NCI-H2171 (cell line): ENCODE measurements at regions not wholly inside any gene's neighbourhood (a gene's known extent, or its start where the extent isn't known, plus 50 kb on each side); places are given as distances from the start of the nearest gene placed in this dataset.
"Not testable (repeated sequence)": the region's sequence is repeated elsewhere in the genome, so short reads cannot be mapped to it uniquely, and the experiment has no call there.

Experiments
- DNase-seq: peaks from one replicate; lab custom pipeline; 2025; lab: John Stamatoyannopoulos, UW

DNA sequence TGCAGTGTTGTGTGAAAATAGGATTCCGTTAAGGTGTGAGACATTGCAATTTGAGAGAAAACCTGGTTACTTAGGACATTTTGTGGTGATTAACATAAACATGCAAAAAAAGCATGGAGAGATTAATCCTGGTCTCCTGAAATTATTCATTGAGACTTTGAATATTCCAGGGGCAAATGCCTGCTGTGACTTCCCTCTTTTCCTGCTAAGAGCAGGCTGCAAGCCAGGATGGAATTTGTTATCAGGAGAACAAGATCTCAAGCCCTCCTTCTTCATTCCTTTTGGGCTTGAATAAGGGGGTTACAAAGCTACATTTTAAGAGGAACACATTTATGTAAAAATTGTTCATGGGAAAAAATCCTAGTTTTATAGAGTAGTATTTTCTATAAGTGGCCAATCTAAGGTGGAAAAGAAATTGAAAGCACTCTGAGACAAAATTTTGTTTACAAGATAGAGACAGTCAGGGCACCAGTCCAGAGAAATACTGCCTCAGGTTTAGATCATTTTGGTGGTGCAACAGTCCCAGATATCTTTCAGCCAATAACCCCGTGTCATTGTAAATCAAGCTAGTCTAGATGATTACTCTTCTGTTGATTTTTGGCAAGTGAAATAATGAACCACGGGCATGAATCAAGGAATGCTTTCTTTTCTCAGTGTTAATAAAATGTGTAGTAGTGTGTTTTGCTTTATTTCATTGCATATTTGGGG is 1528.3 kb upstream of the AGA start:
- DNase-seq: no peak

DNA sequence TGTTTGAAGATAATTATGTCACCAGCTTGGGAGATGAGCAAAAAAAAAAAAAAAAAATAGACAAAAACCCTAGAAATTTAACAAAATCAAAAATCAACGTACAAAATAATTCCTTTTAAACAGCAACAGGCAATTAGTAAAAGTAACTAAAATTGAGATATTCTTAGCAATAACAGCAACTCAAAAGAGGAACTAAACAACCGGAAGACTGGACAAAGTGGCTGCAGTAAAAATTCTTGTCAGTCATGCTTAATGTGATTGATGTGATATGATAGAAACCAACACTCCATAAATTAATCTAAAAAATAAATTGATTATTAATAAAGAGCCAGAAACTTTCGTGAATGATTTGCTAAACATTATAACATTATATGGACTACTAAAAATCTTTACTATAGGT is 1534.6 kb upstream of the AGA start:
- no peak for DNase-seq

DNA sequence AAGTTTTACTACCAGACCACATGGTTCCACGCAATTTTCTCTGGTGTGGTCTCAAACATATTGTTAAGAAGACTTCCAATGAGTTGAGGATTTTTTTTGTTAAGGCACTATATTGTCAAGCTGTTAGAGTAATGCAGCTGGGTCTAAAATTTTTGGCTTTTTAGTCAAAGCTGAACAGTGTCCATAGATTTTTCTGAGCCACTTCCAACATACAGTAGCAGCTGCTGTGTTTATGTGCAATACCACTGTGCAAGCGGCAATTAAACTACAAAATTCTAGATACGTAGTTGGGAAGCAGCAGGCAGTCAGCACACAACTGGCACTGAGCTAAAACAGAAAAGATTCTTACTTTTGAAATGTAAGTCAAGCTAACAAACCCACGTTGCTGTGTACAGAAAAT is 1551.1 kb upstream of the AGA start:
- DNase-seq: no peak

DNA sequence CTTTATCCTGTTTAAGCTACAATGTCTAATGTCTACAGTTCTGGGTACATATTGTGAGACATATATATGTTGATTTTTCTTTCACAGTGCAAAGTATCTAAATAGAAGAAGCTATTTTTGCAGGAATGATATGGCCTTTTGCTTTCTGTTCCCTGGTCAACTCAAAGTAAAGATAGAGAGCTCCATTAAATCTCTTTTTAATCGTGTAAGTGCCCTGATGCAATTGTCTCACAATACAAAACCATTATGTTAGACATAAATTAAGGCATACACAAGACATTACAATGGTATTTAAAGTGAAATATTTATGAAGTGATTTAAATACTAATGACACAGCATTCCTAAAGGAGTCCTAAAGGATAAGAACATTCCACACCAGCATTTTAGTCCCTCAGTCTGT is 1559.7 kb upstream of the AGA start:
- no peak for DNase-seq

DNA sequence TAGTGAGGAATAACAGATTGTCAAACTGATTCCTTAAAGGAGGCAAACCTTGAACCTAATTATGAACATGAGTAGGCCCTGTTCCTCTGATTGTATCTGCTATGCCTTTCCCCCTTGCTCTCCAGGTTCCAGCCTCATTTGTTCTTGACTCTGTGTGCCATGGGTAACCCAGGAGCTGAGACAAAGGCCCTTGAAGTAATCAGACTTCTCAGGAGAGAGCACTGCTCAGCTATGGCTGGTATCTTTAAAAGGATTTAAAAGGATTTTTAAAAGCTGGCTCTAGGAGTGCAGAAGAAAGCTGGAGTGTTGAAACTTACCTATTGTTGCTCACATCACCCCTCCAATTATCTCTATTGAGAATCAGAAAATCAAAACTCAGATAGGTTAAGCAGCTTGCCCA is 1565.5 kb upstream of the AGA start:
- DNase-seq: no peak

DNA sequence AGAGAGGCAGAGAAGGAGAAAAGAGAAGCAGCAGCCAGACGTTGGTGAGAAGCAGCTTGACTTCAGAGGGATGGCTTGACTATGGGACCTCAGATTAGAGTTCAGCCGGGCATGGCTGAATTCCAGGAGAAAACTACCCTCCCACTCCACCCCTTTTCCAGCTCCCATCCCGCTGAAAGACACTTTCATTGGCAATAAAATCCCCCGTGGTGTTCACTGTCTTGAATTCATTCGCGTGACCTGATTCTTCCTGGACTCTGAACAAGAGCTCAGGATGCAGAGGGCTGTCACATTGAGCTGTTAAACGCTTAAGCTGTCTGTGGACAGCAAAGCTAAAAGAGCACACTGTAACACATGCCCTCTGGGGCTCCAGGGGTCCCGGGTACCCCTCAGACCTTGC is 1575.3 kb upstream of the AGA start:
- no peak for DNase-seq

DNA sequence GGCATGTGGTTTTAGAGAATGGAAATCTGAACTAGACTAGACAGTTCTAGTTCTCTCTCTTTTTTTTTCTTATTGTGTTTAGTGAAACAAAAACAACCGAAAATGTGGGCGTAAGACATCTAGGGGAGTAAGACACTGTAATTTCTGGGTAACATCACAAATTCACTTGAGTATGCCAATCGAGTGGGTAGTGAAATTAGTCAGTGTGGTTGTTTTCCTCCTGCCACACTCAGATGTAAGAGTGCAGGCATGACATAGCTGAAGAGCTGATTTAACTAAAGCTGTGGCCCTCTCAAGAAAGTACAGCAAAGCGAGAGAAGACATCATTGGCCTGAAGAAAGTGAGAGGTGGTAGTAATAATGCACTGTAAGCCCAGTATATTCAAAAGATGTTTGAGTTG is 1585.3 kb upstream of the AGA start:
- no peak for DNase-seq

DNA sequence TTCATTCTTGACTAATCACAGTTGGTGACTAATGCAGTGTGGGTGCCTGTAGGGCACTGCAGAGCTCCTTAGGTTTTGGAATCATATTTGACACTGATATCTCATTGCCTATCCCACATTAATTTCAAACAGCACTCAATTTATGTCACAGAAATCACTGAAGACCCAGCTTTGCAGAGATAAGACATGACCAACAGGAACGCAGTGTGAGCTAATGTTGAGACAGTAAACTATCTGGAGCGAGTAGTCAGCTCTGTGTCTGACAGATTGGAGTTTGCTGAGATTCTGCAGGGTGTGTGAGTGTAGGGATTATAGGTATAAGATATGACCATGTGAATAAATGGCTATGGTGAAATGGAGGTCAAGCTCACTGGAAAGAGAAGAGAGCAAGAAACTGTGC is 1586.1 kb upstream of the AGA start:
- no peak for DNase-seq

DNA sequence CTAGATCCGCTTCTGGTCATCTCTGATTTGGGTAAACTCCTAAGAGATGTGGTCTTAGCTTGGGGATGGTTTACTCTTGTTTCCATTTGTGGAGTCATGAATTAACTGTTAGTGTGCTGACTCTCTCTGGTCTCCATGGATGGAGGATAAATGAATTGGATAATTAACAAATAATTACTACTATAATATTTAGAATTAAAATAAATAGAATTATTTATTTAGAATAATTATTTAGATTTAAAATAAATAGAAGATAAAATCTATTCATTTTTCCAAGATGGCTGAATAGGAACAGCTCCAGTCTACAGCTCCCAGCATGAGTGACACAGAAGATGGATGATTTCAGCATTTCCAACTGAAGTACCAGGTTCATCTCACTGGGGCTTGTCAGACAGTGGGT is 1587.4 kb upstream of the AGA start:
- no peak for DNase-seq

DNA sequence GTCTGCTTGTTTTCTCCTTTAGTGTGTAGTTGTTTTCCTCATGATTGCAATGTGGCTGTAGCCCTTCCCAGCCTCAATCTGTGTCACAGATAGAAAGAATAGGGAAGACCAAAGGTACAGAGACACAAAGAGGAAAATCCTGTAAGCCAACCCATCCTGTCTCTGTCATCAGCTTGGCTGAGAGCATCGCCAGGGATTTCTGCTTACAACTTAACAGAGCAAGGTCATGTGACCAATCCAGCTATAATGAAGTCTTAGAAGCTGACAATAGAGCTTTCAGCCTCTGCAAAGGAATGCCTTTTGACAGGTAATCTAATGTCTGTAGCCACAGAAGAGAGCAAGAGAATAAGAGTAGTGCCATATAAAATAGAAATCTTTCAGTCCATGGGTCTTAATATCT is 1598.0 kb upstream of the AGA start:
- DNase-seq: no peak

DNA sequence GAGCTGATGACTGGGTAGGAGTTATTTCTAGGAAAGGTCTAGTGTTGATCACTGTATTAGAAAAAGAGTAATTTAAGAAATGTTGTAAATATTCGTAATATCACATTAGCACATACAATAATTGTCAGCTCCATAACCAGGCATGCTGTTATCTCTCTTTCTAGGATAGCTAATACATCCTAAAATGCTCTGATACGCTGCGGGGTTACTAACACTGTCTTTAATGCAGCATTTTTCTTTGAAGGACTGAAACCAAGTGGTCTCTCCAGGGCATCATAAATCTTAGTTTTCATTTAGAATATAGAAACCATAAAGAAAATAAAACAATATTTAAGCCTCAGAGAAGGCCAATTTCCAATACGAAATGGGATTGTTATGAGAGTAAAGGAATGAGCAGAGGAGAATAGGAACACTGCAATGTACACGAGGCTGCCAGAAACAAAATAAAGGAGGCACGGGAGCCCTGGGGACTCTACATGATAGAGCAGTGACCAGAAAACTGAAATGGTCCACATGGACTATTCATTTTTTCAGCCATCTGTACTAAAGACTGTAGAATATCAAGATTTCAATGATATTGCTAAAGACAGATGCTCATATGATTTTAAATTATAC is 1606.7 kb upstream of the AGA start:
- DNase-seq: no peak

DNA sequence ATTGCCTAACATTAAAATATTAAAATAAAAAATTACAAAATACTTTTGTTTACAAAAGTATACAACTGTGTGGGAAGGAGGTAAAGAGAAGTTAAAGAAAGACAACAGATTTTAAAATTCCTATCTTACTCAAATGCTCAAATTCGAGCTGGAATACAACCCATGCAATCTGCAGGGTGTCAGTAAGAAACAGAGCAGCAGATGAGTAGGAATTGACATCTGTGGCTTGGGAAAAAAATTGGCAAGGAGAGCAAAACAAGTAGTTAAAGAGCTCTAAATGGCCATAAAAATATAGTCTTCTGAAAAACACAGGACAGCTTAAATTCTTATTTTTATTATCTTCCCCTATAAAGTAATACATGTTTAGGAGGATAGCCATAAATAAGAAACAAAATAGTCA is 1609.0 kb upstream of the AGA start:
- no peak for DNase-seq

DNA sequence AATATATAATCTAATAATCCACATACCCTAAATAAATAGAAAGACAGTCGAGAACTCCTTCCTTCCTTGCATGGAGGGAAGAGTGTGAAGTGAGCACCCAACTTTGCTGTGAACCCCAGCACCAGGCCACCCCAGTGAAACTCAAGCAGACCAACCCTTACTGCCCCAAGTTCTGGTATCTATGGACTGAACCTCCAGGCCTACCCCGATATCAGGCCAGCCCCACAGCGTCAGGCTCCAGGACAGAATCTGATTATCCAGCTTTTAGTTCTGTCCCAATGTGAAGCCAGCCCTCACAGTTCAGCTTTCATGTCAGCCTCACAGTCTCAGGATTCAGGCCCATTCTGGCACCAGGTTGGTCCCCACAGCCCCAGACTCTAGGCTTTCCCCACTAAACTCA is 1617.2 kb upstream of the AGA start:
- no peak for DNase-seq

DNA sequence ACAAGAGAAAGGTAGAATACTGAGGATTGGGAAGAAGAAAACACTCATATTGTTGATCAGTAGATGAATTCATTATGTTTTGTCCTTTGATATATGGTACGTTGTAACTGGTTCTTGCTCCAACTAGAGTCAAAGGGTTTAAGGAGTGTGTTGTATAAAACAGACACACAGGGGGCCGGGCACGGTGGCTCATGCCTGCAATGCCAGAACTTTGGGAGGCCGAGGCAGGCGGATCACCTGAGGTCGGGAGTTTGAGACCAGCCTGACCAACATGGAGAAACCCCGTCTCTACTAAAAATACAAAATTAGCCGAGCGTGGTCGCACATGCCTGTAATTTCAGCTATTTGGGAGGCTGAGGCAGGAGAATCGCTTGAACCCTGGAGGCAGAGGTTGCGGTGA is 1624.0 kb upstream of the AGA start:
- DNase-seq: not testable (repeated sequence)

DNA sequence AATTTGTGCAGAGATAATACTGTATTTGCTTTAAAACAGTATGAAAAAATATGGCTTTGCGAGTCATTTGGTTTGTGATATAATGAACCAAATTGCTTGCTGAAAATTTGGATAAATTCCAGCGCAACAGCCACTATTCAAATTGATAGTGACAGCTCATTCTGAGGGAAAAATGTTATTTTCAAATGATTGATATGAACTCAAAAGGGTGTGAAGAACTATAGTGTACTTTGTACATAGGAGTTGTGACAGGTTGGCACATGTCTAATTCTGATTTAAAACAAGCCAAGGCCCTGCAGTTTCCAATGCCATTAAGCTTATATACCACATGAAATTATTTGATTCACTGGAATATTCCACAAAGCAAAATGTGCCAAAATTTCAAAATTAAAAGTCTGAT is 1628.9 kb upstream of the AGA start:
- no peak for DNase-seq

DNA sequence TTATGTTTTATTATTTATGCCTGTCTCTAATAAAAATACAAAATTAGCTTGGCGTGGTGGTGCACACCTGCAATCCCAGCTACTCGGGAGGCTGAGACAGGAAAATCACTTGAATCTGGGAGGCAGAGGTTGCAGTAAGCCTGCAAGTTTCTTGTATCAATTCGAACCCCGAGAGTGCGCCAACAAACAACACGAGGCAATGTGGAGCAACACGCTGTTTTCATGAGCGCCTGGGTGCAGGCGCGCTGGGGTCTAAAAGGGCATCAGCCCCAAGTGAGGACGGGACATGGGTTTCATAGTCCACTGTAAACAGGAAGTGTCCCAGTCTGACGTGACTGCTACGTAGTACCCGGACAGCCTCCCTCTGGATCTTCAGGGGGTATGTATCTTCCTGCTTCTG is 1634.6 kb upstream of the AGA start:
- DNase-seq: no peak

DNA sequence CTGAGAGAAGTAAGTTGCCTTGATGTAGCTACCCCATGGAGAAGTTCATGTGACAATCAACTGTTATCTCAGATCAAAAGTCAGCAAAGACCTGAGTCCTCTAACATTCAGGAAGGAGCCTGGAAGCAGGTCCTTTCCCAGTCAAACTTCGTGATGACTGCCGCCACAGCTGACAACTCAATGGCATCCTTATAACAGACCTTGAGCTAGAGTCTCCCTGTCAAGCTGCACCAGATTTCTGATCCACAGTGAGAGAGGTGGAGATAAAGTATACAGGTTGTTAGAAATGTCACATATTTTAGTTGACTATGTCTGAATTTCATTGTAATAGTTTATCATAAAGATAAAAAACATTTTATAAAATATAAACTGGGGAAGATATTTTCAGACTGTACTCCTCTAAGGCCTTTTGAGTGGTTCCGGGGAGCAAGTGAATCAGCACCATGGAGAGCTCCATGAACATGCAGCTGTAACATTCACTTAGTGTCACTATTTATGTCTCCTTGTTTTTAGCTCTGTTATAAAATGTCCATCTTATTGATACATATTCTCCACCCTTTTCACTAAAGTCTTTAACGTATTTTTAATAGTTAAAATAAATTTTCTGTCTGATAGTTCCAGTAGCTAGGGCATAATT is 1653.5 kb upstream of the AGA start:
- DNase-seq: no peak

DNA sequence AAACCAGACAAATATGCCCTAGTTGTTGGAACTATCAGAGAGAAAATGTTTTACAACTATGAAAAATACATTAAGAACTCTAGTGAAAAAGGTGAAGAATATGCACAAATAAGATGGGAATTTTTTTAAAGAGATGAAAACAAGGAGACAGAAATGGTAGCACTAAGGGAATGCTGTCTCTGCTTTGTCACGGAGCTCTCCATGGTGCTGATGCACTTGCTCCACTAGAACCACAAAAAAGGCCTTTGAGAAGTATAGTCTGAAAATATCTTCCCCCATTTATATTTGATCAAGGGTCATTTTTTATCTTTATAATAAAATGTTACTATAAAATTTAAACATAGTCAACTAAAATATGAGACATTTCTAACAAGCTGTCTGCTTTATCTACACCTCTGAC is 1655.5 kb upstream of the AGA start:
- DNase-seq: no peak

DNA sequence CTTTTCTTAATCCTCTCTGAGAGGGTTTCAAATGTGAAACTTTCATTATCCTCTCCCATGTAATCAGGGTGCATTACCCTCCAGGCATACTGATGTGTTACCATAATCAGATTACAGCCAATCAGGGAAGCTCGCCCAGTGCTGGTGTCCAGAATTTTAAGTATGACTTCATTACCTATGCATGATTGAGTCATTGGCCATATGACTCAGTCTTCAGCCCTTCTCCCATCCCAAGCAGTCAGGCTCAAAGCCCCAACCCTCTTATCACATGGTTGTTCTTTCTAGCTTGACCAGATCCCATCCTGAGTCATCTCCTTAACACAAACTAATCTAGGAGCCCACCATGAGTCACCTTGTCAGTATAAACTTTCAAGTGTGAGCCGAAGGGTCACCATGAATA is 1668.1 kb upstream of the AGA start:
- no peak for DNase-seq

DNA sequence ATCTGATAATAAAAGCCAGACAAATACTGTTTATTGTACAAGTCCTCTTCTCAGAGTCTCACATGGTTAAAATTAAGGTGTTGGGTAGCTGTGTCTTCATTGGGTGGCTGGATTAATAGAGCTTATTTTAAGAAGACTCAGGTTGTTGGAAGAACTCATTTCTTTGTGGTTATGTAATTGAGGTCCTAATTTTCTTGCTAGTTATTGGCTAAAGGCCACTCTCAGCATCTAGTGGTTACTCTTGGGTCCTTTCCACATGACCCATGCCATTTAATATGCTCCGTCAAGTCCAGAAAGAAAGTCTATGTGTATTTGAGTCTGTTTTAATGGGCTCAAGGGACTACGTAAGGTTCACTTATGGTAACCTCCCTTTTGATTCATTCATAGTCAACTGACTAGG is 1668.6 kb upstream of the AGA start:
- DNase-seq: no peak

DNA sequence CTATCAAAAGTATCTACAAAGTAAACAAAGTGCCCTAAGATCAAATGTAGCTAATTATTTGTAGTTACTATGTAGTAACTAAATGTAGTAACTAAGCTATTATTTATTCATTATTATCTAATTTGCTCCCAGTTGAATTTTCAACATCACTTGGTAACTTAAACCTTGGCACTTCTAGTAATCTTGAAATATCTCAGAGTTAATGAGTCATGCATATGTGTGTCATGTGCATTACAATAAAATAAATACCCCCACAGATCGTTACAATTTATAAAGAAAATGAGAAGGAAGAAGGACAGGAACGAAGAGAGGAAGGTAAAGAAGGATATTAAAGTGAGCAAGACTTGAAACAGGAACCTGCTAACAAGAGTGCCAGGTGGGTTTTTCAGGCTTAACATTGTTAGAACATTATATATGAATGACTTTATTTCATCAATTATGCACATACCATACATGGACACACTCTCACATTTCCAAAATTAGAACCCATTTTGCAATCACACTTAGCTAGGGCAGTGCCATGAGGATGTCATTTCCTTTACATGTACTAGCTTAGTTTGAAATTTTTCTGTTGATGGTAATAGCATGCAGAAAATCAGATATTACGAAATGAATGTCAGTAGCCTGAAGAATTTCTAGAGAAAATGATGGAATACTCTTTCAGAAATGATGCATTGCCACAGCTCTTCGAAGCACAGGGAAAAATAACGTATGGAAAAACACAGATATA is 1670.4 kb upstream of the AGA start:
- no peak for DNase-seq

DNA sequence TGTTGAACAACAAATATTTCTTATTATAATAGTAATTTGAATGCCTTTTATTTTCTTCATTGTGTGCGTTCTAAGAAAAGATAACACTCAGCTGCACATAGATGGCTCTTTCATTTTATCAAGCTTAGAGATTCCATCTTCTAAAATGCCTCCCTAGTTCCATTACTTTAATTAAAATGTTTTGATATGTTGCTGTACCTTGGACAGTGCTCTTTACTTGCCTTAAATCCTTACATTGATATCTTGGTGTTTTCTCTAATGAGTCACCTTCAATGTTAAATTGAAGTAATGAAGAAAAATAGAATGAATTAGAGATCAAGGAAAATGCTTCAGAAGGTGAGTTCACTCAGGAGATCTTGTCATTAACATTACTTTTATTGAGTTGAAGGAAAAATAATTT is 1672.4 kb upstream of the AGA start:
- DNase-seq: no peak

DNA sequence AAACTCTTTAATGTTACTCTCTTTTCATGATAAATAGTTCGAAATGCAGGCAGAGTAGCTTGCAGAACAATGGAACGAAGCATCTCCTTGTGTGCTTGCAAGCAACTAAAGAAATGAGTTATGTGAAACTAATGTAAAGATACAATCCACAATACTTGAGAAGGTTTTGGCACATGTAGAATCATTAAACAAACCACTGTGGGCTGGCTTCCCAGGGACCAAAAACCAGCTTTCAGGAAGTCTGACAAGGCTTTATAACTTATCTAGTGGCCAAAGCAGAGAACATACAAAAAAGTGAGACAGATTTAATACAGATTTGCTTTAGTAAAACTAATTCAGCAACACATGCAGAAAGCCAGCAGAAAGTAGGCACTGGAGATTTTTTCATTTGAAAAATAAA is 1673.8 kb upstream of the AGA start:
- no peak for DNase-seq
